GM21723 (cell line): ENCODE measurements at regions not wholly inside any gene's neighbourhood (a gene's known extent, or its start where the extent isn't known, plus 50 kb on each side); places are given as distances from the start of the nearest gene placed in this dataset.

Experiments
- ATAC-seq: cut with Tn5 transposase; IDR thresholded peaks from one replicate; pipeline ENCODE4 v1.9.1; 2021; ENCODE audit warnings: mild to moderate bottlenecking, moderate library complexity; ENCODE audit not compliant: unreplicated experiment

DNA sequence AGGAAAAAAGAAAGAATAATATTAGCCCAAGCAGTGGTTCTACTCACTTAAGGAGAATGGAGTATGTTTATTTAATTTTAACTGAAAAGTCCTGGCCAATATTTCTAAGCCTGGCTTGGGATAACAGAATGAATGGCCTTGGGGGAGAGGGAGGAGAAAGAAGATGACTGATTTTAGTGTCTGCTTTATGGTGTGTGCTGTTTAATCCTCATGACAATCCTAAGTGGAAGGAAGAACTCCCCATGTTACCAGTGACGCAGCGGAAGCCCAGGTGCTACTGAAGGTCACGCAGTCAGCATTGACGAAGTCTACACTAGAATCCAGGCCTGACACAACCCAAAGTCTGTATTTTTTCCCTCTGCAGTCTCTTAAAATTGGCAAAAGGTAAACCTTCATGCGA, 50.5 kb downstream of the PALM2AKAP2 start:
- ATAC-seq = no peak

DNA sequence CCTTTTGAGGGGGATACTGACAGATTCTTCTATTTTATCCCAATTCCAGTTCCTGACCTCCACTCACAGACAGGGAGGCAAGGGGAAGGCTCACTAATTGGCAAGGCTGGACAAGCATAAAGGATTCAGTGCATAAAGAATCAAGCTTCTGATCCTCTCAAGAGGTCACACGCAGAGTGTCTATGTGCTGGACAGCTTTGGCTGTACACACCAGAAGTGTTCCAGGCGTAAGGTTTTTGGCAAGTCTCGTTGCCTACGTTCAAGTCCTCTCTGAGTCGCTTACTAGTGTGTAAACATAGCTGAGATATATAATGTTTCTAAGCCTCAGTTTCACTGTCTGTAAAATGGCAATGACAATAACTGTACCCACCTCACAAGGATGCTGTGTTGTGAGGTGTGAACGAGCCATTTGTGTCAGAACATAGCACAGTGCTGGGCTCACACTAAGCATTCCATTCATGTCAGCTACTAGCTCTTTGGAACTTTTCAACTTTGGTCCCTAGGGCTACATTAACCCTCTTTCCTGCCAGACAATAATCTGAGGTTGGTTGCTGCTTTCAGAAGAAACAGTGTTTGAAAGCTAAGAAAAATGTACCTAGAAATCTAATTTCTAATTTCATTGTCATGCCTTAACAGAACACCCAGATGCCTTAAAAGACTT, 52.1 kb downstream of the PALM2AKAP2 start:
- ATAC-seq = no peak

DNA sequence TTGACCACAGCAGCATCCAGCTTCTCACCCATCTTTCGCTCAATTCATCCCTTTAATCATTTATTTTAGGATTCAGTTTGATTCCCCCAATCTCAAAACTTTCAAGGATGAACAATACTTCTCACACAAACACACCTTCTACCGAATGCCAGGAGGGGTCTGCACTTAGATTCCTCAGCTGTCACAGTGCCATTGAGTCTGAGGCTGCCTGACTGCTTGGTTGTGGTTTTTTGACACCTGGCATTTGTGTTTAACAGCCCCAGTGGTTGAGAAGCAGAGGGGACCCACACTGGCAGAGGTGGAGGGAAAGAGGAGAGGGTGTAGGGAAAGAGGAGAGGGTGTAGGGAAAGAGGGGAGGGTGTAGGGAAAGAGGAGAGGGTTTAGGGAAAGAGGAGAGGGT, 54.9 kb downstream of the PALM2AKAP2 start:
- no peak for ATAC-seq

DNA sequence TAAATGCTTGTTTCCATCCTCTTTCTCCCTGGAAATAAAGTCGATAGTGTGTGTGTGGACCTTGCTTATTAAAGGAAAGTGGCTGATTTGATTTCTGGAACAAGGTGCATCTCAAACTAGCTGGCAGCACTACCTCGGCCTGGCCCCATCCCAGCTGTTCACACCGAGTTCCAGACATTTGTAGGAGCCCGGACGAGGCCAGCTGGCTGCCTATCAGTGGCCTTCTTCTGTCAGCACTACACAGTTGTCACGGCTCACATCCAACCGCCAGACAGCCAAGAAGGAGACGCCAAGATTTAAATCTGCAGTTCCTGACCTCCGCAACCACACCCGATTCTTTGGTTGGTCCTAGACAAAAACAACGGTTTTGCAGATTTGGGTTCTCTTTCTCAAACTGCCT, 63.6 kb downstream of the PALM2AKAP2 start:
- ATAC-seq = no peak

DNA sequence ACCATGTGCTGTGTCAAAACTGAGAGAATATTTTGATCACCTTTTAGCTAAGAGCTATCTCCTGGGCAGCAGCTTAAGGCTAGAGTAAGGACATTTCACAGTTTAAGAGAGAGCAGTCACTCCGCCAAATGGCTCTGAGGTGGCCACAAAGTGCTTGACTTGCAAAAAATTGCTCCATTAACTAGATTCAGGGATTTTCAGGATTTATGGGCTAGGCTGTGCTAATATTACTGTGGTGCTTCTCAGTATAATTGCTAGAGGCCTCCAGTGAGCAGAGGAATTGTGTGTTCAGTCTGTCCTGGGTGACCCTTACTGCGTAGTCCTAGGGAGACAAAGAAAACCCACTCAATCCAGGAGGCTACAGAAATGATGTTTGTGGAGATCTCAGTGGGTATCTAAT, 65.2 kb downstream of the PALM2AKAP2 start:
- no peak for ATAC-seq

DNA sequence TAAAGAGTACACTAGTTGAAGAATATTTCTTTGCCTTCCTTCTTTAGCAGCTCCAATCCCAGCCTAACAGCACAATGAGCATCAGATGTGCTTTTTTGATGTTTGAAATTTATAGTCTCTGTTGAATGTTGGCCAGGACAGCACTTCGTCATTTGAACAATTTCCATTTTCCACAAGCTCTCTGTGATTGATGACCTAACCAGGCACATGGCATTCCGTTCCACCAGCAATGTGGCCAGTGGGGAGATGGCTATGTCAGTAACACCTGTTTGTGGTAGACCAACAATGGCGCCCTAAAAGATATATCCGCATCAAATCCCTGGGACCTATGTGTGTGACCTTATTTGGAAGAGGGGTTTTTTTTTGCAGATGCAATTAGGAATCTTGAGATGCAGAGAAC, 66.8 kb downstream of the PALM2AKAP2 start:
- no peak for ATAC-seq

DNA sequence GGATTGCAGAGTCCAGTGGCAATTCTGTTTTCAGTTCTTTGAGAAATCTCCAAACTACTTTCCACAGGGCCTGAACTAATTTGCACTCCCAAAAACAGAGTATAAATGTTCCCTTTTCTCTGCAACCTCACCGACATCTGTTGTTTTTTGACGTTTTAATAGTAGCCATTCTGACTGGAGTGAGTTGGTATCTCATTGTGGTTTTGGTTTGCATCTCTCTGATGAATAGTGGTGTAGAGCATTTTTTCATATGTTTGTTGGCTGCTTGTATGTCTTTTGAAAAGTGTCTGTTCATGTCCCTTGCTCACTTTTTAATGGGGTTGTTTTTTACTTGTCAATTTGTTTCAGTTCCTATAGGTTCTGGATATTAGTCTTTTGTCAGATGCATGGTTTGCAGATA, 72.6 kb downstream of the PALM2AKAP2 start:
- ATAC-seq = no peak

DNA sequence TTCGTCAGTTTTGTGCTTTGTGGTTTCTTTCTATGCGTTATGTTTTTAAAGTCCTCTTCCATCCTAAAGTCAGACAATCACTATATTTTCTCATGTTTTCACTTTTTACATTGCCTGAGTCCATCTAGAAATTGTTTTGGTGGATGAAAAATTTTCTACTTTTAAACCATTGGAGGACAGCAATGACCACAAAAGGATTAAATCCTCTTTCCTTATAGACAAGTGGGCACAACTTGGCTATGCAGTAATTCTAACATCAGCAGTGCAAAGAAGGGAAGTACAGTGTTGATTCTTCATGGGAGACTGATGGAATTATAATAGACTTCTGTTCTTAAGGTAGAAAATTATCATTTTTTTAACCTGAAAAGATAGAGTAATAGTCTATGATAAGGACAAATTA, 75.5 kb downstream of the PALM2AKAP2 start:
- no peak for ATAC-seq

DNA sequence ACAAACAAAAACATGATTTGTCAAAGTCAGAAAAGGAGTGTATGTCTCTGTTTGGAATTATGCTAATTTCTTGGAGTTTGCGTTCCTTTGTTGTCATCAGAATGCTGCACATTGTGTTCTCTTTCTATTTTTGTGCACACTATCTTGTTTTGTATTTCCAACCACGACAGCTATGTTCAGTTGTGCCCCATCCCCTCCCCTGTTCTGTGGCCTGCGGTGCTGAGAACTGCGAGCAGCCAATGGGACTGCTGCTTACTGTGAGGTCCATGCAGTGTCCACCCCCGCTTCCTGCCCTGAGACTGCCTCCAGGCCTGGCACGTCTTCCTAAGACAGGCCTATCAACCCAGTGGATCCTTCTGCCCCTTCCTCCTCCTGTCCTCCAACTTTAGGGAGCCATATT, 76.8 kb downstream of the PALM2AKAP2 start:
- no peak for ATAC-seq

DNA sequence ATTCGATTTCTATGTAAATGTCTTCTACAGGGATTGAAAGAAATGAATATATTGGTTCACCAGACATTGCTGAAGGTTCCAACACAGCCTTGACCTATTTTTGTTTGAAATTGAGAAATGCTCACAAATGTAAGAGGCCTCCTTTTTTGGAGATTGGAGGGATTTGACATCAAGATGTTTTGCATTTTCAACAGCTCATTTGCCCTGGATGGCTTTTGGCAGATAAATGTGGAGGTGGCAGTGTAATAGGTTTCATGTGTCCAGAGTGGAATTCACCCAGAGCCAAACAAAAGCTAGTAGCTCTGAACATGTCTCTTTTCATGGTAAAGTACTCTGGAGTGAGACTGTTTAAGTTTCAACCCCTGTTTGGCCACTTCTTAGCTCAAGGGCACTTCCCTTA, 77.3 kb downstream of the PALM2AKAP2 start:
- no peak for ATAC-seq

DNA sequence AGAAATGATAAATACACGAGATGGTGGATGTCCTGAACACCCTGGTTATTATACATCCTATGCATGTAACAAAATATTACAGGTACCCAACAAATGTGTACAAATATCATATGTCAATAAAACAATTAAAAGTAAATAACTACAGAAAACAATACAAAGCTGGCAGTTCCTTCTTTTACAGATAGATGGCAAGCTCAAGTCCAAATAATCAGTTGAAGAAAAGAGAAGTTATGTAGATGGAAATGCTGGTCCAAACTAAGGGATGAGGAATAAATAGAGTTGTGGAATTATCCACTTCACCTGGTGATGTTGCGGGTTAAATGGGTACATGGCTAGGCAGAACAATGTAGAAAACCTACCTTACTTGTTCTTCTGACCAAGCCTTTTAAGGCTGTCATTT, 79.4 kb downstream of the PALM2AKAP2 start:
- ATAC-seq = no peak

DNA sequence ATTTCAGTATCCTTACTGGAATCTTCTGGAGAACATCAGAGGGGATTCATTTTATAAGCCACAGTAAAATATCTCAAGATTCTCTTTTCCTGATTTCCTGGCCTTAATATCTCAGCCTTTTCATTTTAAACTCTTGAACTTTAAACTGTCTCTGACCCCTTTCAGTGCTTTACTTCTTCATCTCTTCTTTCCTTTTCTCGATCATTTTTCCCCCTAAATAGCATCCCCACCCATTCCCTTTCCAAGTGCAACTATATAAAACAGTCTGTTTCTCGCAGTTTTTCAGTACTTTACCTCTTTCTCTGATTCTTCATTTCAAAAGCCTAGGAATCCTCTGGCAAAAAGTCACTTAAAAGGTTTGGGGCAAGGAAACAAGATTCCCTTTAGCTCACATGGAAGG, 80.5 kb downstream of the PALM2AKAP2 start:
- ATAC-seq = no peak

DNA sequence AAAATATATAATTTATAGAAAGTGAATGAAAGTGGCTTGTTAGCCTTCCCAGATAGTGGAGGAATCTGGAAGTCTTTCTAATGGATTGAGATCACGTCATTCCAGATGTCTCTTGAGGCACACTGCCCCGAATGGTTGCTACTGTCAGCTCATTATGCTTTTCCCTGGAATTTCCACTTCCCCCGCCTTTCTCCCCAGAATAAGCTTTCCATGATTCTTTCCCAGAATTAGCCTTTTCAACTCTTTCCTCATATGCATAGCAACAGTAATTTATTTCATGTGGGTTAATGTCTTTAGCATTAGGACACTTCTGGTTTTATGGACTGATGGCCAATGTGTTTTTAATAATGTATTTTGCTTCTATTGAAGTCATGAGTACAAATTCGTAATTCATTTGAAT, 81.5 kb downstream of the PALM2AKAP2 start:
- ATAC-seq = no peak

DNA sequence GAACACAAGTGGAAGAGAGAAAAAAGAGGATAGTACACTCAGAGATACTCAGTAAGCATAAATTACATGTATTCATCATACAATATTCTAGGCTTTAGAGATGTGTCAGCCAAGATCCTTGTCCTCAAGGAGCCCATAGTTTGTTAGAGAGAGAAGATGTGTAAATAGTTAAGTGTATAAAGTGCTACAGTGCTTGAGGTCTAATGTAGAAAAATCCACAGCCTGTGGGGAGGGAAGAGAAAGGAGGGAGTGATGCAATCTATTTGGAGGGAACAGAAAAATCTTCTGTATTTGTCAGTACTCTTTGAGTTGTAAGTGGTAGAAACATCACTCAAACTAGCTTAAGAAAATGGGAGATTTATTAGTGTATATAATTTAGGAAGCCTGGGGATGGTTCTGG, 81.9 kb downstream of the PALM2AKAP2 start:
- no peak for ATAC-seq

DNA sequence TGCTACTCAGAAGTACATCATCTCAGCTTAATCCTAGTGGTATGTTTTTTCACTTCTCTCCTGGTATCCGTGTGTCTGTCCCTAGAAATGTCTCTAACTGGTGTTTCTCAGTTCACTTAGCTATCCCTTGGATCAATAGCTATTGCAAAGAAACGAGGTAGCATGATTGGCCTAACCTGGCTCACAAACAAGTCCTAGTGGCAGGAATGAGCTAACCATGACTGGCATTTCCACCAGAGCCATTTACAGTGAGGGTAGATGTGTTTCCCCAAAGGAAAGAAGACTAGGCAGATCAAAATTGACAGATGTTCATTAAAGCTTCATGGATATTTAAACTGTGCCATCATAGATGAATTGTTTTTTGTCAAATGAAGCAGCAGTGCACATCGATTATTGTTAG, 82.5 kb downstream of the PALM2AKAP2 start:
- ATAC-seq = no peak

DNA sequence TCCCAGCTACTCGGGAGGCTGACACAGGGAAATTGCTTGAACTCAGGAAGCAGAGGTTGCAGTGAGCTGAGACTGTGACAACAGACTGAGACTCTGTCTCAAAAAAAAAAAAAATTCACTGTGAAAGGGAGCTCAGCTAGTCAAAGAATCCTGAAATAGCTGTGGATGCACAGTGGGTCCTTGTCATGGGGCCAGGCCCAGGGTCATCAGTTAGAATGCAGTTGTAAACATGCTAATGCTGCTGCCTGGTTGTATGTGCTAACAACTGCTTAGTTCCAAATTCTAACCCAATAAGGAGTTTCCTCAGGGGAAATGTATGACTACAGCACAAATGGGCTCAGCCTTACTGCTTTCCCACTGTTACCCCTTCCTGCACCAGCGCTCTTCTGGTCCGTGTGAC, 84.0 kb downstream of the PALM2AKAP2 start:
- no peak for ATAC-seq

DNA sequence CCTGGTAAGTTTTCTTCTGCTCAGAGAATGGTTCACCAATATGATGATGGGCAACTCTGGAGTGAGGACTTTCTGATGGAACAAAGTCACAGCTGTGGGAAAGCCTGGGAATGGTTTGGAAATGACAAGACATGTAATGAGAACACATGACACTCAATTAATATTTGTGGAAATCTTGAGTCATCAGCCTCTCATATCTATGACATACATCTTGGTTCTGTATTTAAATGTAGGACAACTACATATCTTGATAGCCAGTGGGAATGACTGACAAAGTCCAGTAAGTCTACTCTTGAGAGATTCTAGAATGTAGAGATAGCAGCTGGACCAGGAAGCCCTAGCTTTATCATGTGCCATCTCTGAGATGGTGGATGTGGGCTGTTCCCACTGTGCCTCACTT, 85.5 kb downstream of the PALM2AKAP2 start:
- no peak for ATAC-seq

DNA sequence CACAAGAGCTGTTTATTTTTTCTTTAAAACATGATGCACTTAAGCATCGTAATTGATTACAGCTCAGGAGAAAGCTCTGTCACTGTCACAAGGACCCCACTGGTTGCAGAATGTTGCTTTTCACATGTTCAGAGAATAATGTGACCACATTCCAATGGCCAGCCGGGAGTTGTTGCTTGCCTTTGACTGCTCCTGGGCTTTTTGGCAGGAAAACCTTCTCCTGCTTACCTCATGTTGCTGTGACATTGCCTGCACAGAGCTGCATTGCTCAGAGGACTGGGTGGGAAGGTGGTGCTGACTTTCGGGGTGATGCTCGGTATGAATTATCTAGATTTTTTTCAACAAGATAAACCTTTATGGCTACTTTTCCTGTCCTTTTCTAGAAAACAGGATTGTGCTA, 88.2 kb downstream of the PALM2AKAP2 start:
- ATAC-seq = no peak

DNA sequence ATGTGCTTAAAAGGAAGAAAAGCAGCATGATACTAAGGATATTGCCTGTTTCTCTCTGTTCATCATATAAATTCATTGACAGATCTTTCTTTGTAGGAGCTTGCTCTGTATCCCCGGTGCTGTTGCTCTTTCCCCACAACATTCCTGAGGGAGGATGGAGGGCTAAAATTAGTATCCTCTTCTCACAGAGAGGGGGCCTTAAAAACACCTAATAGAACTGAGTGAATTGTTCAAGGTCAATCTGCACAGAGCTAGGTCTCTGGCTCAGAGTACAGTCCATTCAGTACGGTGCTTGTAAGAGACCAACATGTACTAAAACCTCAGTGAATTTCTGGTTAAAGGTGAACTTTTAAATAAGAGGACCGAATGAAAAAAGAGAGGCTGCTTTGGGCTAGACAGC, 88.7 kb downstream of the PALM2AKAP2 start:
- ATAC-seq = no peak

DNA sequence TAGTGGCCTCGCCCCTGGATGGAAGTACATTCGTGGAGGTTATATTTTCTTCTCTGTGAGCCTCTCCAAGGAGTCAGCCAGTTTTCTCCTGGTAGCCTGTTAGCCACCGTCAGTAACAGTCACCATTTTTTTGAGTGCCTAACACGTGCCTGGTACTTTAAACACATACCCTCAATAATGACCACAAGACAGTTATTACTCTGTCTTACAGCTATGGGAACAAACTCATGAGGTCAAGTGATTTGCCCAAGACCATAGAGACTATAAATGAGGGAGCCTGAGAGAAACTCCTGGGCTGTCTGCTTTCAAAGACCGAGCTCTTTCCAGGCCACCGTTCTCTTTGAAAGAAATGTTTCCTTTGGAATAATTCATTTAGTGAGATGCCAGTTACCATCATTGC, 90.4 kb downstream of the PALM2AKAP2 start:
- ATAC-seq = no peak

DNA sequence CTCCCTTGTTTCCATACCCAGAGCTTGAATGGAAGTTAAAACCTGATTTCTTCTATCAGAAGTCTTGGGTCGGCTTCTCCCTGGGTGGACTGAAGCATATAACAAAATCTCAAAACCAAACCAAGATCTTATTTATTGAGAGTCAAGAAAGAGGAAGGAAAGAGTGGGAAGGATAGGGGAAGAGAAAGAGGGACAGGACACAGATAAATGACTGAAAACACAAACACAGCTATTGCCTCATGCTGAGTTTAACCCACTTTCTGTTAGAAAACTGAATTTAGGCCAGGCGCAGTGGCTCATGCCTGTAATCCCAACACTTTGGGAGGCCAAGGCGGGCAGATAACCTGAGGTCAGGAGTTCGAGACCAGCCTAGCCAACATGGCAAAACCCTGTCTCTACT, 92.9 kb downstream of the PALM2AKAP2 start:
- no peak for ATAC-seq

DNA sequence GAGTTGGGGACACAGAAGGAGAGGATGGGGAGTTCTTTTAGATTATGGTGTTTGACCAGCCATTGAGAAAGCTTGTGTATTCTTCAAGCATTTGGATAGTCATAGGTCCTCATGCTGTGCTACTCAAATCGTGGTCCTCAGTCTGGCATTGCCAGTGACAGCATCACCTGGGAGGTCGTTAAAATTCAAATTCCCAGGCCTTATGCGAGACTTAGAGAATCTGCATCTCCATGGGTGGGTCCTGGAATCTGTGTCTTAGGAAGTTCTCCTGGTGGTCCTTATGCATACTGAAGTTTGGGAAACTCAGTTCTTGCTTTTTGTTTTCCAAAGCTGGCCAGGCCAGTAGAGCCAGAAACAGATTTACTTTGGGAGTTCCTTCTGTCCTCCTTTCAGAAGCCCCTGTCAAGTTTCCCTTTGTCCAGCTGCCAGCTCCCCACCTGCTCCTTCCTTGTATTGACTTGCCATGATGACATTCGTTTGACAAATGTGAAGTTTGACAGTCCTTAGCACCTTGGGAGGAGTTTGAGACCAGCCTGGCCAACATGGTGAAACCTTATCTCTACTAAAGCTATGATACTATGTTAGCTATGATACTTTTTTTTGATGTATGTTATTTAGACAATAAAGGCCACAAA, 95.6 kb downstream of the PALM2AKAP2 start:
- no peak for ATAC-seq
